Renal pelvis (tissue), 1 donor: ENCODE measurements at regions not wholly inside any gene's neighbourhood (a gene's known extent, or its start where the extent isn't known, plus 50 kb on each side); places are given as distances from the start of the nearest gene placed in this dataset.

Experiments
- DNase-seq: peaks from one replicate; pipeline ENCODE4 v3.0.0-alpha.2; 2013

DNA sequence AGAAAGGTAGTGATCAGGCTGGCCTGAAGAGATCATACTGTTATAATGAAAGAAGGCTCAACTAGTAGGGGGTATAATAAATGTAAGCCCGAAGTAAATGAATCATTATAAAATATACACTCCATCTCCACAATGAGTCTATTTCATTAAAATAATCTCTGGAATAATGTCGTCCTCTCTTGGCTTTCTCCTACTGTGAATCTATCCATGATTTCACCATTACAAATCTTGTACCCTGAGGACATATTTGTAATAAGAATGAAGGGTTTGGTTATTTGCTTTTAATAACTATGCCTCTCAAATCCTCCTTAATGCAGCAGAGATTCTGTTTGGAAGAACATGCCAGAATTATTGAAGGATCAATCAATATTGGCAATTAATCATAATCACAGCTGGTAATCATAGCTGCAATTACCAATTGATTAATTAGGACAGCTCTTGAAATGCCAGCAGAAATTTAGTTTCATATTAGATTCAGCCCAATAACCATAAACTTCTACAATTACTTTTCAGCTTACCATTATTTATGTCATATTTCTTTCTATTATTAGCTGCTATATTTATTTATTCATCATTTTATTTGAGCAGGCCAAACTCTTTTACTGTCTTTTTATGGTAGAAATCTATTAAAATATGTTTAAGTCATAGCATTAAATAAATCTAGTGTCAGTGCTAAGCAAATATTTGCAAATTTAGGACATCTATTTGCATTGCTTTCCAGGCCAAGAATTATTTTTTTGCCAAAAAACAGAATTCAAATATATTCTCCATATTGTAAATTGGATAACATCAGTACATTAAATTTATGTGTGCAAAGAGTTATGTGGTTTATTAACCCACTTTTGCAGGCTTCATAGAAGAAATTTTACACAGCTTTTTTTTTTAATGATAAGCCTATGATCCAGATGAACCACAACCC, 588.4 kb upstream of the LRRC4C start:
- DNase-seq = no peak

DNA sequence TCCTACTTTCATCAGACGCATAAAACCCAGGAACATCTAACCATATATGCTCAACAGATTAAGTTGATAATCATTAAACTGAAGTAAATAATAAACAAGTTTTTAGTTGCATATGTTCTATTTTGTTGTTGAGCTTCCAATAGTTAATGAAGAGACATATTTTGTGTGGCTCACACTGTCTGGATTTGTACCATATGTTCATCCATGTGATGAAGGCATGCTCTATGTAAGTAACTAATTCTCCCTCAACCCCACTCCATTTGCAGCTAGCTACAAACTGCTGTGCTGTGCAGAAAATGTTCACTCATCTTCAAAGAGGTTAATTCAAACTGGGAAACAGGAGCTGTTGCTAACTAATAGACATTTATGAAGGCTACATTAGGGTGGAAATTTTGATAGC, 589.7 kb upstream of the LRRC4C start:
- no peak for DNase-seq

DNA sequence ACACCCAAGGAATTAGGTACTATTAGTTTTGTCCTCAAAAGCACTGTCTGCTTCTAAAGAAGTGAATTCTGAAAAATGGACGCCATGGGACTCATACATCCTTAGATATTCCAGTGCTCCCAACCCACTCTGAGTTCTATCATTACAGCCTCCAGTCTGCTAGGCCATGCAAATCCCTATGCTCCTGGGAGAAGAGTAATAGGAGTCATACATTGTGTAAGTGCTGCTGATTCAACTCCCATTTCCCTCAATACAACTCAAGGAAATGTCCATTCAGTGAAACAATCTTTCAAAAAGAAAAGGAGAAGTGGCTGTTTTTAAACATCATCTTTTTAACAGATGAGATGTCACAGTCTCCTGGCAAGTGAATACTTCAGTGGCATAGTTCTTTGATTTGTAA, 590.2 kb upstream of the LRRC4C start:
- DNase-seq = no peak

DNA sequence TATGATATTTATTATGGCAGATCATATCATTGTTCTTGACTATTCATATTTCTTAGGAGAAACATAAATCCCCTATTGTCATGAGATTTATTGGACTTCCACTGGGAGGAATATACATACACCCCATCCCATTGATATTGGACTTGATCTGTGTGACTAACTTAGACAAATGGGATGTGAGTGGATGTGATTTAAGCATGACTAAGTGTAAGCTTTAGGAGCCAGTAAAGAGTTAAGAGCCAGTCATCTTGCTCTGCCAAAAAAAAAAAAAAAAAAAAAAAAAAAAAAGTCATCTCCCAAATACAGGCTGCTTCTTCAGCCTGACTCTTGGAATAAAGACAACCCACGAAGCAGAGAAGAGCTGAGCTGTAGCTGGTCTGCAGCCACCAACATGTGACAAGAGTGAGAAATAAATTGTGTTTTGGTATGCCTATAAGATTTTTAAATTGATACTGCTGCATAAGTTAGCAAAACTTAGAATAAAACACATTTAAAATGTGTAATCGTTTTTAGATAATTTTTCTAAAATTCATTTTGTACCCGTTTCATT, 595.0 kb upstream of the LRRC4C start:
- no peak for DNase-seq

GRCh38 chr11:42055606-42056005, 596.2 kb upstream of the LRRC4C start:
- DNase-seq = no peak

DNA sequence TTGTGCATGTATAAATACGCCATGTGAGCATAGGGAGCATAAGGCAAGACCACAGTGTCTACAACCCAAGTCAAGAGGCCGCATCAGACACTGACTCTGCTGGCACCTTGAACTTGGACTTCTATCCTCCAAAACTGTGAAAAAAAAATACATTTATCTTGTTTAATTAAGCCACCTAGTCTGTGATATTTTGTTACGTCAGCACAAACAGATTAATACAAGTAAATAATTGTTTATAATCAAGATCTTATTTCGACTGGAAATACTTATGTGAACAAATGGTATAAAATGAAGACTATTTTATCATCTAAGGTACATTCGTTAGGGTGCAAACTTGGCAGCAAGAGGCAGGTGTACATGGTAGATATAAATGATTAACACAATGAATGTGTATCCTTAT, 599.3 kb upstream of the LRRC4C start:
- DNase-seq = no peak

DNA sequence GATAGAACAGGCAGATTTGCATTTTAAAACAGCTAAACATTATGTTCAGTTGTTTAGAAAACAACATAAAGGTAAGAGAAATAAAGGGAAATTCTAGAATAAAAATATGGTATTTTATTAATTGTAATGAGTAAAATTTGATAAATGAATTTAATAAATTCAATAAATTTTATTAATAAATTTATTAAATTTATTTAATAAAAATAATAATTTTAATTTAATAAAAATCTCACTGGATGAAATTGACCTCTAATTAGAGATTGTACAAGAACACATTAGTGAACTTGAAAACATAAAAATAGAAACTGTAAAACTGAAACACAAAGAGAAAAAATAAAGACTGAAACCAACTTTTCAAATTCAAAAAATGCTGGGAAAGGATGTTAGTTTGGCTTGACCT, 605.7 kb upstream of the LRRC4C start:
- no peak for DNase-seq

DNA sequence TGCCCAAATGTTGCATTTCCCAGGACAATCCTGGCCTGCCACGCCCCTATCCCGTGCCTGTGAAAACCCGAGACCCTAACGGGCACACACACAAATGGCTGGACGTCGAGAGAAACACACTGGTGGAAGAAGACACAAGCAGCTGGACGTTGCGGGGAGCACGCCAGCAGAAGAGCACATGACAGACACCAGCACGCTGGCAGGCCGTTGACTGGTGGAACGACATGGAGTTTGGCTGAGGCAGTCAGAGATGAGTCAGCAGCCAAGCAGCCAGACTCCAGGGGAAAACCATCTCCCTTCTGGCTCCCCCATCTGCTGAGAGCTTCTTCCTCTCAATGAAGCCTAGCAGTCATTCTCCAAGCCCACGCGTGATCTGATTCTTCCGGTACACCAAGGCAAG, 606.7 kb upstream of the LRRC4C start:
- no peak for DNase-seq

GRCh38 chr11:42074306-42074705, 614.9 kb upstream of the LRRC4C start:
- no peak for DNase-seq

GRCh38 chr11:42075180-42075579, 615.7 kb upstream of the LRRC4C start:
- DNase-seq = no peak

- no peak for DNase-seq
Observed at GRCh38 chr11:42077794-42078193, 618.3 kb upstream of the LRRC4C start.

- DNase-seq = no peak
Observed at GRCh38 chr11:42085736-42086135, 626.3 kb upstream of the LRRC4C start.

DNA sequence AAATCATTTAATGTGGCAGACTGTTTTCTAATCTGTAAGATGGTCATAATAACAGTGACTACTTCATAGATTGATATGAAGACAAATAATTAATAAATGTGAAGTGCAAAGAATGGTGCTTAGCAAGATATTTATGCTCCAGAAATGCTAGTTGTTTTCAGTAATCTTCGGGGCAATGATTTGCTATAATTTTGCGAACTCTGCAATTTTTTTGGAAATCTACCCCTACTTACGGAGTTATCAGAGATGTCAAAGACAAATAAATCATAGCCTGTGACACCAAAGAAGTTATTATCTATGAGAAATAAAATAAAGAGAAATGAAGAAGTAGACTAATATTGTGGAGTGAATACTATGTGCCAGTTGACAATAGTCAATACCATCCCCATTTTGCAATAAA, 634.1 kb upstream of the LRRC4C start:
- no peak for DNase-seq

- DNase-seq = no peak
Observed at GRCh38 chr11:42098075-42098474, 638.6 kb upstream of the LRRC4C start.

DNA sequence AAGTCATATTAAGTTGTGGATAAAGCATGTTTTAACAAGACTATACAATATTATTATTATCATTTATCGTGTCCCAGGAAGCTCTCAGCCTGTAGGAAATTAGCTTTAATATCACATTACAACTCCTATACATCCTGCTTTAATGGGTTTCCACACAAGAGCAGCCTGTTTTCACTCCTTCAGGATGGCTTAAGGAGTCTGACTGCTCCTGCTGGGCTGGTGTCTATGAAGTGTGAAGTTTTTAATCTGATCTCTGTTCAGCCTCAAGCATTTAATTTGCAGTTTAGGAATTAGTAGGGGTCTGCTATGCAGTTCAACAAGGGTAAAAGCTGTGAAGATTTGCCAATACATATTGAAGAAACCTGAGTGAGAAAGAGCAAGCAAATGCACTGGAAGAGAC, 653.4 kb upstream of the LRRC4C start:
- DNase-seq = no peak

- DNase-seq = no peak
Observed at GRCh38 chr11:42114927-42115326, 655.5 kb upstream of the LRRC4C start.

DNA sequence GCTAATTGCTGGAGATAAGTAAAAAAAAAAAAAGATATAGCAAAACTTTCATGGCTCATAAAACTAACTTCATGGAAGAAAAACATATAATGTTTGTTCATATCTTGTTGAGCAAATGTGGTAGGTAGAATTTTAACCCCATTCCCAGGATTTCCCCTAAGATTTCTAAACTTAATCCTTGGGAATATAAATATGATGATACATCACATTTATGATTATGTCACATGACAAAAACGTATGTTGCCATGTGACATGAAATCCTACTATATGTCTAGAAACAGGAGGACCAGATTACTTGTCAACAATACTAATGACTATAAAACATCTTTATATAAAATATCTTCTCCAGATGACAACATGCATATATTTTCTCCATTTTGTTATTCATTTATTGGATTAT, 679.0 kb upstream of the LRRC4C start:
- no peak for DNase-seq

GRCh38 chr11:42145311-42145710, 685.9 kb upstream of the LRRC4C start:
- DNase-seq = no peak

GRCh38 chr11:42161886-42162285, 702.4 kb upstream of the LRRC4C start:
- DNase-seq = no peak

DNA sequence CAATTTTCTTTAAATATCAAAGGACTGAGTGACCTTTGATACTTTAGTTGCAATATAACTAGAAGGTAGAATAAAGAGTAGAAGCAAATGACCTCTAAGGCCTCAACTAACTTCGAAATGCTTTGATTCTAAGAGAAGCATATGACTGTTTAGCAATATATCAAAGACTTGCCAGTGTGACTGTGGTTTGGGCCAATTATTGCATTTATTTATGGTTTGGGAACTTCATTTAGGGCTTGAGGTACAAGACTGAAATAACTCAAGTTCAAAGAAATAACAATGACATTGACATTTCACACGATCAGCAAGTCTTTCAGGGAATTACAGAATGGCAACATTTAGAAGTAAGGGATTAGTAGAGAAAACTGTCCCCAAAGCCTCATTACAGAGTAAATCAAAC, 709.7 kb upstream of the LRRC4C start:
- DNase-seq = no peak

GRCh38 chr11:42170601-42171000, 711.1 kb upstream of the LRRC4C start:
- no peak for DNase-seq

DNA sequence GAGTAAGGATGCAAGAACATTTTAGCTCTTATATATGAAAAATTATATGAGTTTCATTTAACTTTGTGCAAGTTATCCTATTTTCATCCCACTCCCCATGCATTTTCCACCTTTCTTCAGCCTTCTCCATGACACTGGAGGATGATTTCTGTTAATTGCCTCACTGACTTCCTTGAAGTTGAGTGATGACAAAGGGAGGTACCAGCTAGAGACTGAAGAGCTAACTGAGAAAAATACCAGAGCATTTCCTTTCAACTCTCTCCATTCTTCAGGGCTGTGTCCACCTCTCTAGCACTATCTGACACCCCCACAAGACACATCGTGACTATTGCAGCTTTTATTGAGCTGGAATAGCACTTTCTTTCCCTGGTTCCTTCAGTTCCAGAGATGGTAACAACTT, 711.6 kb upstream of the LRRC4C start:
- DNase-seq = no peak

DNA sequence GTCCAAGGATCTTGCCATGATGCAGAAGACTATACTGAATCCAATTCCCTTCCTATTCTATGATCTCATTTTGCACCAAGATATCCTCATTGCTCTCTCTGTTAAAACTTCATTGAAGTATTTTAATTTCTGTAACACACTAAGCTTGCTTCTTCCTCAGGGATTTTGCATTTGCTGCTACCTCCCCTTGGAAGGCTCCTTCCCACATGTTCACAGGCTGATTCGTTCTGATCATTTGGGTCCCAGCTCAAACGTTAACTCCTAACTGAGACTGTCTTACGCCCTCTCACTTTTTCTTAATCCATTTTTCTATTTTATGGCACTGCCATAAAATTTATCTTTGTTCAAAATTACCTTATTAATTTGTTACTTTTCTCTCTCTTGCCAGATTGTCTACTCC, 713.0 kb upstream of the LRRC4C start:
- no peak for DNase-seq

DNA sequence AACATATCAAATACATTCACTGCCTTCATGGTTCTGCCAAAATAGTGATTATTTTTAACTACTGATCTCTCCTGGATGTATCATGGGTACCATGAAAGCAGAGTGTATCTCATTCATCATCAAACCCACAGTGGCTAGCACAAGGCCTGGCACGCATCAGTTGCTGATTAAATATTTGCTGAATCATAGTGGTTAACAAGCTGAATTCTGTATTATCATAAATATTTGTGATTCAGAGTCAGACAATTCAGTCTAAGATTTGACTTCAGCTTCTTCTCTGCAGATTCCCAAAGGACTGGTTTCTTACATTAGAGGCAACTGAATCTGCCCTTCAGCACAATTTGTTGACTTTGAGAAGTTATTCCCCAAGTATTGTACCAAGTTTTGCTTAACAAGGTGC, 715.8 kb upstream of the LRRC4C start:
- DNase-seq = no peak
